Keratinocyte (primary cell): ENCODE measurements at regions not wholly inside any gene's neighbourhood (a gene's known extent, or its start where the extent isn't known, plus 50 kb on each side); places are given as distances from the start of the nearest gene placed in this dataset.

Experiments used
- EZH2 ChIP-seq: IDR thresholded peaks from one replicate; pipeline ENCODE4 v1.6.1; 2012; ENCODE audit warnings: inconsistent platforms, mild to moderate bottlenecking, low read length, moderate library complexity
- TF ChIP-seq, protein P1 (sequence below), 3 experiments: IDR thresholded peaks in 1 of 3; conservative IDR thresholded peaks in 1 of 3; optimal IDR thresholded peaks in 1 of 3; 2 replicates in 2 of 3; 3 replicates in 1 of 3; pipeline versions ENCODE3 to v1.5.1; 2011; ENCODE audit warnings: low read length in 3 of 3, mild to moderate bottlenecking in 3 of 3, moderate library complexity in 2 of 3, control low read depth in 1 of 3, inconsistent platforms in 1 of 3; ENCODE audit not compliant: insufficient read depth in 2 of 3; ENCODE audit errors: extremely low read depth in 1 of 3

DNA sequence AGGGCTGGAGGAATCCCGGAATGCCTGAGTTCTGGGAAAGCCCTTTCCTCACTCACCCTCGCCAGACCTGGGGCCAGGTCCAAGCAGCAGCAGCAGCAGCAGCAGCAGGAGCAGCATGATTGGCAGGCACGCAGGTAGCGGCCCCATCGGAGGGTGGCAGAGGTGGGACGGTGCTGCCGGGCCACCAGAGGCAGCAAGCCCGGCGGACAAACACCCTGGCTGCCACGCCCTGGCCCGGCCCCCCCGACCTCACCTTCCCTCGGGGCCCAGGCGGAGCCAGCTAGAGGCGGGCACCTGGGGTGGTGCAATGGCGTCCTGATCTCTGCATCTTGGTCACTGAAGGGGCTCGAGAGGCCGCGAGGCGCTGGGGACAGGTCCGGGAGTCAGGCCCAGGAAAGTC lies 122.4 kb downstream of the LAT start:
- TF ChIP-seq, protein P1, sequence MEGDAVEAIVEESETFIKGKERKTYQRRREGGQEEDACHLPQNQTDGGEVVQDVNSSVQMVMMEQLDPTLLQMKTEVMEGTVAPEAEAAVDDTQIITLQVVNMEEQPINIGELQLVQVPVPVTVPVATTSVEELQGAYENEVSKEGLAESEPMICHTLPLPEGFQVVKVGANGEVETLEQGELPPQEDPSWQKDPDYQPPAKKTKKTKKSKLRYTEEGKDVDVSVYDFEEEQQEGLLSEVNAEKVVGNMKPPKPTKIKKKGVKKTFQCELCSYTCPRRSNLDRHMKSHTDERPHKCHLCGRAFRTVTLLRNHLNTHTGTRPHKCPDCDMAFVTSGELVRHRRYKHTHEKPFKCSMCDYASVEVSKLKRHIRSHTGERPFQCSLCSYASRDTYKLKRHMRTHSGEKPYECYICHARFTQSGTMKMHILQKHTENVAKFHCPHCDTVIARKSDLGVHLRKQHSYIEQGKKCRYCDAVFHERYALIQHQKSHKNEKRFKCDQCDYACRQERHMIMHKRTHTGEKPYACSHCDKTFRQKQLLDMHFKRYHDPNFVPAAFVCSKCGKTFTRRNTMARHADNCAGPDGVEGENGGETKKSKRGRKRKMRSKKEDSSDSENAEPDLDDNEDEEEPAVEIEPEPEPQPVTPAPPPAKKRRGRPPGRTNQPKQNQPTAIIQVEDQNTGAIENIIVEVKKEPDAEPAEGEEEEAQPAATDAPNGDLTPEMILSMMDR (optimal IDR thresholded peaks at IDR 0.05 in 1 of 3, IDR thresholded peaks at IDR 0.05 in 1 of 3, conservative IDR thresholded peaks at IDR 0.05 in 1 of 3; ENCODE audit: extremely low read depth in 1 of 3, insufficient read depth in 2 of 3, low read length in 3 of 3) = no peak
- TF ChIP-seq EZH2 = no peak
